NB4 (cell line): ENCODE measurements at regions not wholly inside any gene's neighbourhood (a gene's known extent, or its start where the extent isn't known, plus 50 kb on each side); places are given as distances from the start of the nearest gene placed in this dataset.

ENCODE experiments used
- CTCF ChIP-seq: IDR thresholded peaks from one replicate; pipeline ENCODE4 v1.5.1; 2012; ENCODE audit warnings: low read depth, low read length
- POLR2A ChIP-seq: IDR thresholded peaks from 2 replicates; pipeline ENCODE4 v1.6.1; 2011; ENCODE audit warnings: mild to moderate bottlenecking; ENCODE audit not compliant: insufficient read length; ENCODE audit errors: extremely low read depth

GRCh38 chr10:20963721-20964595, 66.8 kb upstream of the NEBL start:
- TF ChIP-seq CTCF (no peak), POLR2A (no peak)
